Kidney capillary endothelial cell (primary cell): ENCODE measurements at regions not wholly inside any gene's neighbourhood (a gene's known extent, or its start where the extent isn't known, plus 50 kb on each side); places are given as distances from the start of the nearest gene placed in this dataset.

ENCODE experiments used
- DNase-seq: peaks from one replicate; pipeline ENCODE4 v3.0.0-alpha.2; 2018; ENCODE audit warnings: low spot score

GRCh38 chr13:39970177-39970846 lies 314.9 kb downstream of the COG6 start:
- no peak for DNase-seq

GRCh38 chr13:39971526-39971925 lies 316.1 kb downstream of the COG6 start:
- DNase-seq = no peak

GRCh38 chr13:39976481-39976880 lies 321.0 kb downstream of the COG6 start:
- DNase-seq = no peak

GRCh38 chr13:39981056-39981455 lies 325.6 kb downstream of the COG6 start:
- no peak for DNase-seq

GRCh38 chr13:39982745-39983144 lies 327.3 kb downstream of the COG6 start:
- DNase-seq = no peak

GRCh38 chr13:39985071-39985470 lies 329.6 kb downstream of the COG6 start:
- DNase-seq = no peak

GRCh38 chr13:39988351-39988750 lies 332.9 kb downstream of the COG6 start:
- no peak for DNase-seq

- DNase-seq = no peak
These were observed 342.7 kb downstream of the COG6 start for GRCh38 chr13:39998166-39998565.

GRCh38 chr13:40002016-40002415 lies 346.6 kb downstream of the COG6 start:
- no peak for DNase-seq

- DNase-seq = no peak
These were observed 358.1 kb downstream of the COG6 start for GRCh38 chr13:40013554-40013953.

GRCh38 chr13:40016953-40017660 lies 361.6 kb downstream of the COG6 start:
- no peak for DNase-seq

GRCh38 chr13:40017662-40018262 lies 362.3 kb downstream of the COG6 start:
- no peak for DNase-seq

- no peak for DNase-seq
These were observed 368.2 kb downstream of the COG6 start for GRCh38 chr13:40023595-40024203.

- no peak for DNase-seq
These were observed 368.9 kb downstream of the COG6 start for GRCh38 chr13:40024204-40024966.

- DNase-seq = no peak
These were observed 369.7 kb downstream of the COG6 start for GRCh38 chr13:40024967-40025714.

GRCh38 chr13:40026174-40026585 lies 370.7 kb downstream of the COG6 start:
- DNase-seq = no peak

- no peak for DNase-seq
These were observed 371.3 kb downstream of the COG6 start for GRCh38 chr13:40026741-40027140.

- no peak for DNase-seq
These were observed 373.0 kb downstream of the COG6 start for GRCh38 chr13:40028446-40028845.

GRCh38 chr13:40031031-40031430 lies 375.6 kb downstream of the COG6 start:
- peak; percentile 87 for DNase-seq

- no peak for DNase-seq
These were observed 383.6 kb downstream of the COG6 start for GRCh38 chr13:40039061-40039460.

- no peak for DNase-seq
These were observed 387.5 kb downstream of the COG6 start for GRCh38 chr13:40042991-40043390.
